Body of pancreas (tissue), 4 donors: ENCODE measurements at regions not wholly inside any gene's neighbourhood (a gene's known extent, or its start where the extent isn't known, plus 50 kb on each side); places are given as distances from the start of the nearest gene placed in this dataset.

ENCODE experiments used
- ATAC-seq: fragments of 150-250 bp; one replicate; pipeline ENCODE4 v1.9.1; 2016
- DNase-seq, 4 donors: peaks; one replicate each; pipeline ENCODE4 v3.0.0-alpha.2; 2019
- H3K27ac ChIP-seq, 4 donors: fragments of 200-600 bp; sonication (generic); 1 replicate in 3 of 4; 2 replicates in 1 of 4; pipeline versions ENCODE4 v1.5.1 to v1.6.1; 2016 to 2019; ENCODE audit warnings: mild to moderate bottlenecking in 1 of 4, mixed read lengths in 1 of 4, moderate library complexity in 1 of 4
- H3K27me3 ChIP-seq, 2 donors: fragments of 200-600 bp; sonication (generic); one replicate each; pipeline ENCODE4 v1.6.0; 2016; ENCODE audit warnings: mild to moderate bottlenecking in 1 of 2
- H3K36me3 ChIP-seq, 2 donors: fragments of 200-600 bp; sonication (generic); replicated peaks in 1 of 2; 2 replicates each; pipeline ENCODE4 v1.5.1; 2016; ENCODE audit warnings: low read depth in 2 of 2; ENCODE audit not compliant: insufficient read depth in 1 of 2
- H3K4me1 ChIP-seq: fragments of 200-600 bp; sonication (generic); one replicate; pipeline ENCODE4 v1.6.0; 2016
- H3K4me3 ChIP-seq, 2 donors: fragments of 200-600 bp; sonication (generic); 1 replicate in 1 of 2; 2 replicates in 1 of 2; pipeline ENCODE4 v1.5.1; 2016 to 2019
- H3K9me3 ChIP-seq, 3 donors: fragments of 200-600 bp; sonication (generic); 1 replicate in 2 of 3; 2 replicates in 1 of 3; pipeline ENCODE4 v1.5.1; 2016
- POLR2A ChIP-seq, 3 donors: fragments of 450-650 bp; IDR thresholded peaks; one replicate each; pipeline ENCODE4 v1.6.1; 2016; ENCODE audit warnings: antibody characterized with exemption in 3 of 3, mild to moderate bottlenecking in 2 of 3
- WGBS, 2 donors: methylation state at CpG; one replicate each; pipeline ENCODE4 v1.1.5; 2017; 5-methylcytosine and 5-hydroxymethylcytosine counted together
- intact Hi-C: fragments of 100-400 bp; cut with DNase I; formaldehyde crosslinking; loops from one replicate; pipeline ENCODE4 v1.15.1; 2023
- TF ChIP-seq, protein P1 (sequence below), 7 experiments: fragments of 450-650 bp in 4 of 7; fragments of 200-600 bp in 3 of 7; sonication (generic) in 3 of 7; IDR thresholded peaks; one replicate each; pipeline ENCODE4 v1.5.1; 2016 to 2019; ENCODE audit warnings: antibody characterized with exemption in 7 of 7

GRCh38 chr5:142479854-142480519 lies 155.2 kb upstream of the SPRY4 start:
- 43 to 63% methylated on average over 3 of the region's 3 CpGs for WGBS, 2 donors
- Histone ChIP-seq H3K4me3 (no peak overlapping the region), H3K27ac (no peak overlapping the region), H3K9me3 (no peaks in the 10 kb centered on the region), H3K27me3 (no peaks in the 10 kb centered on the region), H3K4me1 (no peaks in the 10 kb centered on the region), H3K36me3 (no peaks in the 10 kb centered on the region)
- intact Hi-C loops, result no loop called here
- ATAC-seq (no peak), DNase-seq (no peak)
- TF ChIP-seq, protein P1, sequence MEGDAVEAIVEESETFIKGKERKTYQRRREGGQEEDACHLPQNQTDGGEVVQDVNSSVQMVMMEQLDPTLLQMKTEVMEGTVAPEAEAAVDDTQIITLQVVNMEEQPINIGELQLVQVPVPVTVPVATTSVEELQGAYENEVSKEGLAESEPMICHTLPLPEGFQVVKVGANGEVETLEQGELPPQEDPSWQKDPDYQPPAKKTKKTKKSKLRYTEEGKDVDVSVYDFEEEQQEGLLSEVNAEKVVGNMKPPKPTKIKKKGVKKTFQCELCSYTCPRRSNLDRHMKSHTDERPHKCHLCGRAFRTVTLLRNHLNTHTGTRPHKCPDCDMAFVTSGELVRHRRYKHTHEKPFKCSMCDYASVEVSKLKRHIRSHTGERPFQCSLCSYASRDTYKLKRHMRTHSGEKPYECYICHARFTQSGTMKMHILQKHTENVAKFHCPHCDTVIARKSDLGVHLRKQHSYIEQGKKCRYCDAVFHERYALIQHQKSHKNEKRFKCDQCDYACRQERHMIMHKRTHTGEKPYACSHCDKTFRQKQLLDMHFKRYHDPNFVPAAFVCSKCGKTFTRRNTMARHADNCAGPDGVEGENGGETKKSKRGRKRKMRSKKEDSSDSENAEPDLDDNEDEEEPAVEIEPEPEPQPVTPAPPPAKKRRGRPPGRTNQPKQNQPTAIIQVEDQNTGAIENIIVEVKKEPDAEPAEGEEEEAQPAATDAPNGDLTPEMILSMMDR (IDR thresholded peaks at IDR 0.05), result no peak
- TF ChIP-seq POLR2A (IDR thresholded peaks at IDR 0.05), result no peak

DNA sequence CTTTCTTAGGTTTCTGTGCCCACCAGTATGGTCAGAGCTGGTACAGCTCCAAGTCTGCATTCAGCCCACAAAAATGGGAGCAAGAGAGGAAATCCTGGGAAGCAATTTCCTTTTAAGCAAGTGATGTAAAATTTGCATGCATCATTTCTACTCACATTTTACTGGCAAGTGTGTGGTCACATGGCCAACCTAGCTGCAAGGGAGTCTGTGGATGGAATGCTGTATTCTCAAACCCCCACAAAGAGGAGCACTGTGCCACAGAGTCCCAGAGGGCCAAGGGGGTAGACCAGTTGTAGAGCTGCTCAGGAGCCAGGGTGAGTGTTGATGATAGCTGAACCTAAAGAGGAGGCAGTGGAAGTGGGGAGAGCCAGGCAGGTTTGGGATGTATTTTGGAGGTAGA lies 154.3 kb upstream of the SPRY4 start:
- DNase-seq, result no peak
- Histone ChIP-seq H3K4me3 (no peak overlapping the region), H3K27ac (no peak overlapping the region), H3K9me3 (no peaks in the 10 kb centered on the region), H3K4me1 (no peaks in the 10 kb centered on the region), H3K36me3 (no peaks in the 10 kb centered on the region), H3K27me3 (no peaks in the 10 kb centered on the region)
- no peak for TF ChIP-seq POLR2A (IDR thresholded peaks at IDR 0.05)
- TF ChIP-seq, protein P1 (IDR thresholded peaks at IDR 0.05), result no peak
- intact Hi-C loops, result no loop called here
- ATAC-seq, result no peak

DNA sequence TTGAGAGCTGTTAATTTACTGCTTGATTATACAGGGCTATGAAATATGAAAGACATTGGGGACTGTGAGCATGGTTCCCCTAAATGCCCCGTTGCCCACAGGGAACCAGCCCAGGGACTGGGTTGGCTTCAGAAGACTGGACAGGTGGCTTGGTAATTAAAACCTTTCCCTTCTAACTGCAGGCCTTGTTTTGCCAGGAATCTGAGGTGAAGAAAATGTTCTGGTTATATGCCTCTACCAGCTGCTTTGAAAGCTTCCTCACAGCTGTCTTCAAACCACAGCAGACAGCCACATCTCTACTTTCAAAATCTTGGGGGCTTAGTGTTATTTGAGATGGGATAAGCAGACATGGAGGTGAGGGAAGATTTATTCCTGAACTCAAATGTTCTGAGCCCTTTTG lies 153.3 kb upstream of the SPRY4 start:
- H3K27ac ChIP-seq, result no peak overlapping the region
- 50 to 74% methylated on average over 1 of the region's 1 CpG for WGBS, 2 donors
- H3K36me3 ChIP-seq, result no peaks in the 10 kb centered on the region
- intact Hi-C loops, result no loop called here
- TF ChIP-seq, protein P1 (IDR thresholded peaks at IDR 0.05), result no peak
- no peak for TF ChIP-seq POLR2A (IDR thresholded peaks at IDR 0.05)
- H3K4me1 ChIP-seq, result no peaks in the 10 kb centered on the region
- ATAC-seq (no peak), DNase-seq (no peak)
- H3K4me3 ChIP-seq, result no peak overlapping the region
- H3K9me3 ChIP-seq, result no peaks in the 10 kb centered on the region
- no peaks in the 10 kb centered on the region for H3K27me3 ChIP-seq

DNA sequence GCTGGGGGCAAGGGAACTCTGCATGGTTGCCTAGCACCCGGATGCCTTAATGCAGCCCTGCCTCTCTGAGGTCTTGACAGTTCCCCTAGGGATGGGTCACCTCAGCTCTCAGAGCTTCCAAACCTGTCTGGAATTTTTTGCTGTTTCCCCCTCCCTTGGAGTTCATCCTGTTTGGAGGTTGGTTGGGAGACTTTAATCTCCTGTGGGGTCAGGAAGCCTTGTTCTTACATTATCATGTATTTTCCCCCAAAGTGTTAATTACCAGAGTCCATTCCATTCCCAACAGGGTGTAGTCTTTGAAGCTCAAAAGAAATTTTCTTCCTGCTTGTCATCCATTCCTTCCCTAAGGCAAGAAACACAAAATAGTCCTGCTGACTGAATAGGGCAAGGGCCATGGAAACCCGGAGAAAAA lies 150.3 kb upstream of the SPRY4 start:
- Histone ChIP-seq H3K27me3 (no peaks in the 10 kb centered on the region), H3K27ac (no peak overlapping the region), H3K9me3 (no peaks in the 10 kb centered on the region), H3K4me3 (no peak overlapping the region), H3K4me1 (no peaks in the 10 kb centered on the region), H3K36me3 (no peaks in the 10 kb centered on the region)
- intact Hi-C loops, result no loop called here
- no peak for DNase-seq
- WGBS, 2 donors, result 49 to 63% methylated on average over 2 of the region's 2 CpGs
- no peak for ATAC-seq
- no peak for TF ChIP-seq POLR2A (IDR thresholded peaks at IDR 0.05)
- TF ChIP-seq, protein P1 (IDR thresholded peaks at IDR 0.05), result no peak

GRCh38 chr5:142474431-142475094 lies 149.7 kb upstream of the SPRY4 start:
- H3K9me3 ChIP-seq, result no peaks in the 10 kb centered on the region

More at GRCh38 chr5:142474431-142475094, 149.7 kb upstream of the SPRY4 start:
- H3K4me1 ChIP-seq, result no peaks in the 10 kb centered on the region
- intact Hi-C loops, result no loop called here
- ATAC-seq, result no peak
- TF ChIP-seq, protein P1 (IDR thresholded peaks at IDR 0.05), result no peak
- TF ChIP-seq POLR2A (IDR thresholded peaks at IDR 0.05), result no peak
- no peak for DNase-seq
- H3K27ac ChIP-seq, result no peak overlapping the region
- H3K4me3 ChIP-seq, result no peak overlapping the region
- no peaks in the 10 kb centered on the region for H3K27me3 ChIP-seq
- H3K36me3 ChIP-seq, result no peaks in the 10 kb centered on the region
- 58 to 76% methylated on average over 2 of the region's 2 CpGs for WGBS, 2 donors
